GM19372 (cell line): ENCODE measurements at regions not wholly inside any gene's neighbourhood (a gene's known extent, or its start where the extent isn't known, plus 50 kb on each side); places are given as distances from the start of the nearest gene placed in this dataset.

ENCODE experiments used
- ATAC-seq: cut with Tn5 transposase; IDR thresholded peaks from one replicate; pipeline ENCODE4 v1.9.1; 2021; ENCODE audit warnings: mild to moderate bottlenecking, low read depth, moderate library complexity; ENCODE audit not compliant: unreplicated experiment

- no peak for ATAC-seq
Measured at GRCh38 chr15:52925130-52925529, 135.0 kb upstream of the ONECUT1 start.

DNA sequence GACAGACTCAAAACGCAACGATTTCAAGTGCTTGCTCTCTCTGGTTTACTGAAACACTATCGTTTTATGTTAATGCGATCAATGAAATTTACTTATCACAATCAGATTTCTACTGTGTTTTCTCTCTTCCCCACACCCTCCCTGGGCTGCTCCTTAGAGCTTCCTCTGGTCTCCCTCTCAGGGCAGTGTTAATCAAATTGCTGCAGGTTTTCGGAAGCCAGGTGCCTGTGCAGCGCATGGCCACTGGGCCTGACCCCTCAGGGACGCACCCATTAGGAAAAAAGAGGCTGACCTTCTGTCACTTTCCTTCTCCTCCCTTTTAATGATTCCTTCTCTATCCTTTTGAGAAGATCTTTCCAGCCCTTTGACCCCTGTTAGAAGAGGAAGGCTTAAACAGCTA, 134.5 kb upstream of the ONECUT1 start:
- no peak for ATAC-seq

- no peak for ATAC-seq
Measured at GRCh38 chr15:52923626-52924025, 133.5 kb upstream of the ONECUT1 start.

DNA sequence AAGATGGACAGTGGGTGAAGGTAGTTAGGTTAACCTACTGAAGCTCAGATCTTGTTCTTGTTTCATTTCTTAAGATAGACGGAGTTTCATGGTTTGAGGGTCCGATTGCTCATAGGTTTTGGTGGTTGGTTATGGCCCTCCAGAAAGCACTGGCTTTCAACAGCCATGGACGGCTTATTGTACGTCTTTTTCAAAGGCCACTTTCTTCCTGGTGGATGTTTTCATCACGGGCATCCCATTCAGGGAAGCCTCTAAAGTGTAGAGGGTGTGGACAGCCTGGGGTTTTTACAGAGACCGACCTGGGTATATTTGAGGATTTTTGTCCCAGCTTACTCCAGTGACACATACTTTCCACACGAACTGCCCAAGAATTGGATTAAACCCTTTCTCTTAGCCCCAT, 132.7 kb upstream of the ONECUT1 start:
- no peak for ATAC-seq

- ATAC-seq, result no peak
Measured at GRCh38 chr15:52912172-52912571, 122.0 kb upstream of the ONECUT1 start.

- ATAC-seq, result no peak
Measured at GRCh38 chr15:52893338-52893737, 103.2 kb upstream of the ONECUT1 start.

GRCh38 chr15:52879904-52880303, 89.8 kb upstream of the ONECUT1 start:
- ATAC-seq, result no peak

DNA sequence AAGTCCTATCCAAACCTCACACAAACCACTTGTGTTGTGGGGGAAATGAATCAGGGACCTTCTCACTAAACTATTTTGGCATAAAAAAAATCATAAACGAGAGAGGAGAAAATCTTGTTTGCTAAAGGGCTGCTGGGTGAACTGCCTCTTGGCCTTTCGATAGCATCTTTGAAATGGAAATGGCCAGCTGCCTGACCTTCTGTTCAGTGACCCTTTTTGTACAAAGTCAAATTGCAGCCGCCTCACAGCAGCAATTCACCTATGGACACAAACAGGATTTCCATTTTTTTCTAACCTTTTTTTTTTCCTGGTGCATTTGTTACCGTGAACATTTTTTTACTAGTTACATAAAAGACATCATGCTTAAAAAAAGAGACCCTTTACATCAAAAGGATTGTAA, 89.0 kb upstream of the ONECUT1 start:
- ATAC-seq, result no peak

- ATAC-seq, result no peak
Measured at GRCh38 chr15:52876991-52877663, 87.0 kb upstream of the ONECUT1 start.

- ATAC-seq, result no peak
Measured at GRCh38 chr15:52872036-52872818, 82.1 kb upstream of the ONECUT1 start.

- ATAC-seq, result no peak
Measured at GRCh38 chr15:52870015-52870414, 79.9 kb upstream of the ONECUT1 start.

DNA sequence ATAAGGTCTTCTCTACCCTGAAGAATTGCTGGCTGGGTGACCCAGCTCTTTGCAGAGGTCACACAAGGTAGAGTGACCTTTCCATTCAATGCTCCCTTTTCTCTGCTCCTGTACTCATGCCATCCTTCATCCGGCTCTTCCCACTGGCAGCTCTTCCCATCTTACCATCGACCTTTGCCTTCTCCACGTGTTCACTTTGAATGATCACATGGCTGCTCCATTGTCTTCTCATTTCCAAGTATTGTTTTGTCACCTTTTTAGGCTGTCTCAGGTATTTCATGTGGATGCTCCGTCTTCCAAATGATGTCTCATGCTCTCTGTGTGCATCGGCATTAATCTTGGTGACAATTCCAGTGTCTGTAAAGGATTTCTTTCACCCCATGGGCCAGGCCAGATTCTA, 76.6 kb upstream of the ONECUT1 start:
- no peak for ATAC-seq

- no peak for ATAC-seq
Measured at GRCh38 chr15:52862677-52863076, 72.5 kb upstream of the ONECUT1 start.

DNA sequence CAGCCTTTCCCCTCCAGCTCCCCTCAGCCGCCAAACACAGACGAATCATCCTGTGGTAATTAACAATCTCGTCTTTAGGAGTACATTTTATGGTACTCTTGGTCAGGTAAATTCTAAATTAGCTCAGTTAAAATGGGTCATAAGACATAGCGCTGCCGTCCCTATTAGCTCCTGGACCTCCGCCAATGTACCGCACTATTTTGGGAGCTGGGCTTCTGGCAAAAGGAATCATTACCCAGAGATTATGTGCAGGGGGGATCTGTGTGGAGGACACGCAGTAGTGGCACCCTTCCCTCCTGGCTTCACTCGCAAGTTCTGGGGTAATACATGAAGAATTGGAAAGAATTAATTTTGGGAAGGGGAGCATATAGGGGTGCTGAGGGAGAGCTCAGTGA, 68.6 kb upstream of the ONECUT1 start:
- ATAC-seq, result no peak

DNA sequence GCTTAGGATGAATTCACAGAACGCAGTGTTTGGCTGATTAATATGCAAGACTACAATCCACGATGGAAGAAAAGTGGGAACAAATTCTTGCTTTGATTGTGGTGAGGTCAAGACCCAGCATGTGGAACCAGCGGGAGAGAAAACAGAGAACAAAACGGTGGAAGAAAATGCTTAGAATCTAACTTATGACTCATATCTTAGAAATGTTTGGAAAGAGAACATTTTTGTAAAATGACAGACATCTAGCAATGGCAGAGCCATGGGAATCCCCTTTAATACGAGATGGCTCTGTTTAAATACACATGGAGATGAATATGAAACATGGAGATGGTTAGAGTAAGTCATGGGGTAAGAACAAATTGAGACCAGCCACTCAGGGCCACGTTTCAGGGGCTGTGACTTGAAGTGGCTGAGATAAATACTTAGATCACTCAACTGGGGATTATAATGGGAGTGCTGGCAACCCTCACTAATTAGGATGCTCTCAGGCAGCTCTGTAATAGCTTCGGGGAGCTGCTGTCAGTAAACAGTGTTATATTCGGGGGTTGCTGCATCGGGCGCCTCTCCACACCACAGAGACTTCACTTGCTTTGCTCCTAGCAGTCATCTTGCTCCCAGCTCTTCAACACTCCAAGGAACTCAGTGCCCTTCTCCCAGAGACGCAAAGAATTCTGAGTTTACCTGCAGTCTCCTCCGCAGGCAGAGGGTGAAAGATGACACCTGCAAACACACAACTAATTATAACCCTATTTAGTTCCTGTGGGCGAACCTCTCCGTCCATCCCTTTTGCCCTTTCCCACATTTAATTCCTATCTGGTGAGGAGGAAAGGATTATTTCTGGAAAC, 68.0 kb upstream of the ONECUT1 start:
- no peak for ATAC-seq

DNA sequence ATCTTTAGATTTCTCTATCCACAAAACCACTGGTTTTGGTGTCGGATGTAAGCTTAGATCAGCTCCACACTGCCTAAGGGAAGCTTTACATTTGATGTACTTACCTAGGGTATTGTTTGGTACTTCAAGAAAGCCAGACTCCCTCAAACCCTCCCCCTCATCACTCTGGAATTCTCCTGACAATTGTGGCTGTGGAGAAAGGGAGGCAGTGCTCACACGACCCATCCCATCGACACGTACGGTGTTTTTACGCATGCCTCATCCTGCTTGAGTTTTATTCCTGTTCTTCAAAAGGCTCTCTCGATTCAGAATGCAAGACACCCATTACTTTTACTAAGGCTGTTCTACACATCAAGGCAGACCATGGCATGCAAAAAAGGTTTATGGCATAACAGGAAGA, 67.3 kb upstream of the ONECUT1 start:
- no peak for ATAC-seq

- no peak for ATAC-seq
Measured at GRCh38 chr15:52856286-52856685, 66.2 kb upstream of the ONECUT1 start.

GRCh38 chr15:52855157-52855556, 65.0 kb upstream of the ONECUT1 start:
- no peak for ATAC-seq

- ATAC-seq, result no peak
Measured at GRCh38 chr15:52844823-52845222, 54.7 kb upstream of the ONECUT1 start.
